22Rv1 (cell line): ENCODE measurements at regions not wholly inside any gene's neighbourhood (a gene's known extent, or its start where the extent isn't known, plus 50 kb on each side); places are given as distances from the start of the nearest gene placed in this dataset.

ENCODE experiments used
- H3K27ac ChIP-seq: fragments of 450-650 bp; 2 replicates; pipeline ENCODE4 v1.5.1; 2017
- ZFX ChIP-seq: fragments of 450-650 bp; IDR thresholded peaks from 2 replicates; pipeline ENCODE4 v1.6.1; 2017; ENCODE audit warnings: antibody characterized with exemption, borderline replicate concordance
- TF ChIP-seq, protein P1 (sequence below): fragments of 450-650 bp; IDR thresholded peaks from 2 replicates; pipeline ENCODE4 v1.5.1; 2017; ENCODE audit warnings: mild to moderate bottlenecking

DNA sequence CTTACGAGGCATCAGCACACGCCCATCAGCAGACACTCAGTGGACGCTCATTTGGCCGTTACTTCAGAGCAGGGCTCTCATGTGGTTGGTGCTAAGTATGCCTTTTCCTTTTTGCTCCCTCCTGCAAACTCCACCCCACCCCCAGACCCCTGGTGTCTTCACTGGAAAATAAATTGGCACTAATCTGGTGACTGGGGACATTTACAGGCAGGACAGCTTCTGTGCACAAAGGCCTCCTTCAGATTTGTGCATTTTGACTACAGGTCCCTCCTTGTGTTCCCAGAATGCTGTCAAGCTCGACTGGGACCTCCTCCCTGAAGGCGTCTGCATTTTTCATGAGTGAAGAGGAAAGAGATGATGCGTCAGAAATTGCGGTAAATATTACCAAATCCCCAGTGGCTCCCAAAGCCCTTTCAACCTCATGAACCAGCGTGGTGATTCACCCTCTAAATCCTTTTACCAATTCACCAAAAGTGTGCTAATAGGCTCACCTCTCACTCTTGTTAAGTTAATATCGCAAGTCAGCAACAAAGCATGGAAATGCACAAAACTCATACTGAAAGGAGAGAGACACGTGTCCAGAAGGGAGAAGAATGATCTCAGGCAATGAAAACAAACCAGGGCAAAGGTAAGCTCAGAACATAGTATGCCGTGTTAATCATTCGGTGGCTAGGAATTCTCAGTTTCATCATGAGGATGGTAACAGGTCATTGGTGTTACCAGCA, 119.0 kb downstream of the NKX6-1 start:
- TF ChIP-seq, protein P1, sequence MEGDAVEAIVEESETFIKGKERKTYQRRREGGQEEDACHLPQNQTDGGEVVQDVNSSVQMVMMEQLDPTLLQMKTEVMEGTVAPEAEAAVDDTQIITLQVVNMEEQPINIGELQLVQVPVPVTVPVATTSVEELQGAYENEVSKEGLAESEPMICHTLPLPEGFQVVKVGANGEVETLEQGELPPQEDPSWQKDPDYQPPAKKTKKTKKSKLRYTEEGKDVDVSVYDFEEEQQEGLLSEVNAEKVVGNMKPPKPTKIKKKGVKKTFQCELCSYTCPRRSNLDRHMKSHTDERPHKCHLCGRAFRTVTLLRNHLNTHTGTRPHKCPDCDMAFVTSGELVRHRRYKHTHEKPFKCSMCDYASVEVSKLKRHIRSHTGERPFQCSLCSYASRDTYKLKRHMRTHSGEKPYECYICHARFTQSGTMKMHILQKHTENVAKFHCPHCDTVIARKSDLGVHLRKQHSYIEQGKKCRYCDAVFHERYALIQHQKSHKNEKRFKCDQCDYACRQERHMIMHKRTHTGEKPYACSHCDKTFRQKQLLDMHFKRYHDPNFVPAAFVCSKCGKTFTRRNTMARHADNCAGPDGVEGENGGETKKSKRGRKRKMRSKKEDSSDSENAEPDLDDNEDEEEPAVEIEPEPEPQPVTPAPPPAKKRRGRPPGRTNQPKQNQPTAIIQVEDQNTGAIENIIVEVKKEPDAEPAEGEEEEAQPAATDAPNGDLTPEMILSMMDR: no peak
- no peak for TF ChIP-seq ZFX
- H3K27ac ChIP-seq: no peak overlapping the region

DNA sequence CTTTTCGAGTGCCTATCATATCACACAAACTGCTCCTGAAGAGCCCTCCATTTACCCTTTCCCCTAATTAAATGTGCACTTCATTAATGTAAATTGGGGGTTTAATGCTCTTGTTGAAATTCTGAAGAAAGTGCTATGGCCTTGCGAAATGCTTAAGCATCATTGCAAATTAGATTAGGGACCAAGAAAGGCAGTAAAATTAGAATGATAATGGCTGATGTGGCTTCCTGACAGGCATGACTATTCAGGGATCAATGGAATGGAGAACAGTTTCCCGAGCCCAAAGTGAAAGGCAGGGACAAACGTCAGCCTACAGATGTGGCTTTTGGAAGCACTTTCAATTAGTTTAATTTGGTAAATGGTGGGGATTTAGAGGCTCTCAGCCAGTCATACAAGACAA, 120.1 kb downstream of the NKX6-1 start:
- TF ChIP-seq ZFX: no peak
- TF ChIP-seq, protein P1: no peak
- no peak overlapping the region for H3K27ac ChIP-seq

DNA sequence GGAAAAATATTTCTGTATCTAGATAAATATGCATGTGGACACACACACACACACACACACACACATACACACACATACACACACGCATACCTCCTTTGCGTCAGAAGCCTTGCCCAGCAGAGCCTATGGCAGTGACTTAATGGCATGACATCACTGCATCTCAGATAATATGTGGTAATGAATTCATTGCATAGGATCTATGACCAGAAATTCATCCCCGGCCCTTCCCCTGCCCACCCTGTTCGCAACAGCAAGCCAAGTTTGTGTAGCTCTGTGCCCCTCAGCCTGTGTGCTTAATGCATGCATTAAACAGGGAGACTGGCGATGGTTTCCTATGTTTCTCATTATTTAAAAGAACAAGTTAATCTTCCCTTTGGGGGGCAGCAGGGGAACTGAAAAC, 120.7 kb downstream of the NKX6-1 start:
- no peak for TF ChIP-seq ZFX
- TF ChIP-seq, protein P1: no peak
- no peak overlapping the region for H3K27ac ChIP-seq

DNA sequence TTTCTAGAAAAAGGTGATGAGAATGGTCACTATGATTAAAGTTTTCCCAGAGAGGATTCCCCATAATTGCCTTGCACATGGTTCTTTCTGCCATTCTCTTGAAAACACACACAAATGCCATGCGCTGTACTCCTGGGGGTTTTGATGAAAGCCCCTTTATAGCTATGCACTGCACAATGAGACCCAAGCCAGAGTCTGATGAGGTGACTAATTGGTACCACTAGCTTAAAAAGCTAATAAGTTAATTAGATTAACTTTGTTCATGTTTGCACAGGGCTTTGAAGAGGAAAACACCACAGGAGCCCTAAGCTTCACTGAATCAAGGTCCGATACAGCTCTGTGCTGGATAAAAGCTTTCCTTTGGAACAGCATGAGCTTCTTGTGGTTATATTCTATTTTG, 132.2 kb downstream of the NKX6-1 start:
- TF ChIP-seq, protein P1: no peak
- no peak for TF ChIP-seq ZFX
- no peak overlapping the region for H3K27ac ChIP-seq

DNA sequence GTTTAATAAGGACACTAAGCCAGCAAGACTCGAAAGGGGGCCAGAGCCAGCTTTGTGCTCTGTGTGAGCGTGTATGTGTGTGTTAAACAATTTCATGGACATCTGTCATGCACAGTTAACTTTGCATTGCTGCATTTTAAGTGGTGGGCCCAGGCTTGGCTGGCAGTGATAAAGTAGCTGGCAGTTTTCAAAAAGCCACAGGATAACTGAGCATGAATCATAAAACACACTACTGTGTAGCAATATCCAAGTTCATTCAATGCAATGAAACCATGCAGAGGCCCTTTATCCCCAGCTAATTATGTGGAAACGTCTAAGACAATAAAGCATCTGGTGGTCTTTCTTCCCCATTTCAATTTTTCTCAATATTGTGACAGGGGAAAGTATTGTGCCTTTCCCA, 132.9 kb downstream of the NKX6-1 start:
- no peak overlapping the region for H3K27ac ChIP-seq
- no peak for TF ChIP-seq ZFX

DNA sequence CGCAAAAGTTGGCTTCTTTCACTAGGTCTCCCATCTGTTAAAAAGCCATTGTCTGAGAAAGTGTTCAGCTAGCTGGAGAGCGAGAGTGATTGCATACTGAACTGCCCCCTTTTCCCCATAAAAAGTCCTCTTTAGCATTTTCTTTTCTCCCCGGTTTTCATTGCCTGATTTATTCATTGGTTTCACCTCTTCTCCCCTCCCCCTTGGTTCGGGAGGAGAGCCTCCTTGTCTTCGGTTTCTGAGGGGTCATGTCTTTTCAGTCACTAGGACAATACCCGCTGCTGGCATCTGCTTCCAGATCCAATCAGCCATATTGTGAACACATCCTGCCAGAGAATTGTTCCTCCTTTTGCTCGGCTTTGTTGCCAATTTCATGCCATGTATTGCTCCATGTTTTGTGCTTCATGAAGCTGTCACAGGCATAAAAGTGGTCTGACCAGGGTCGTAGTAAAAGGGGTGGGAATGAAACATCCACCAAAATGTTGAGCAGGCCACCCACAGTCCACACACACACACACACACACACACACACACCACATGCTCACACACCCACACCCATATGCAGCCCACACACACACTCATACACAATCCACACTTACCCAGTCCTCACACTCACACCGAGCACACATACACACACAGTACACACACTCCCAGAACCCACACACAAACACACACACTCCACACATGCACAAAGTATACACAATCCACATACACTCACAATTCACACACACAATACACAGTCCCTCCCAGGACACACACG, 136.0 kb downstream of the NKX6-1 start:
- H3K27ac ChIP-seq: no peak overlapping the region
- TF ChIP-seq, protein P1: no peak
- TF ChIP-seq ZFX: no peak

DNA sequence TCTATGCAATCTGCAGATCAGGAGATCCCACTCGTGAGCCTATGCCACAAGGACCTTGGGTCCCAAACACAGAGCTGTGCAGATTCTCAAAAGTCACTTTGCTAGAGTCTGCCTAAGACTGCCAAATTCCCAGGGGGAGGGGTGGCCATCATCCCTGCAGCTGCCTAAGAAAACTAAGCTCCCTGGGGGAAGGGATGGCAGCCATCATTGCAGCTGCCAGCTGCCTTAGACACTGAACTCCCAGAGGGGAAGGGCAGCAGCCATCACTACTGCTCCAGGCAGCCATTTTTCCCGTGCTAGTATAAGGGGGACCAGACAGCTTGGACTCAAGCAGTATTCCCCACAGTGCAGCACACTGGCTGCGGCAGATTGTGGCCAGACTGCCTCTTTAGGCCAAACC, 156.9 kb downstream of the NKX6-1 start:
- H3K27ac ChIP-seq: no peak overlapping the region
- no peak for TF ChIP-seq ZFX
- TF ChIP-seq, protein P1: no peak
